BJ (cell line): ENCODE measurements at regions not wholly inside any gene's neighbourhood (a gene's known extent, or its start where the extent isn't known, plus 50 kb on each side); places are given as distances from the start of the nearest gene placed in this dataset.

Source experiments
- CTCF ChIA-PET: fragments of 350-600 bp; formaldehyde crosslinking; extraction: SDS; loops from one replicate; lab custom pipeline; 2021; ENCODE audit warnings: antibody characterized with exemption, inconsistent platforms; lab: Yijun Ruan, JAX
- POLR2A ChIA-PET: fragments of 300-600 bp; sonication (Branson Sonifier 250); formaldehyde crosslinking; extraction: SDS; loops from one replicate; lab custom pipeline; 2021; ENCODE audit warnings: antibody characterized with exemption; lab: Charles Lee
- DNase-seq: peaks from one replicate; pipeline ENCODE4 v3.0.0-alpha.2; 2011; ENCODE audit warnings: low read depth
- H3K27me3 ChIP-seq: 2 replicates; pipeline ENCODE4 v1.6.0; 2011; ENCODE audit warnings: low read length; ENCODE audit not compliant: control insufficient read depth, insufficient read depth
- H3K36me3 ChIP-seq: 2 replicates; pipeline ENCODE4 v1.5.1; 2011; ENCODE audit warnings: low read length; ENCODE audit not compliant: control insufficient read depth, insufficient read depth
- H3K4me3 ChIP-seq: 2 replicates; pipeline ENCODE4 v1.5.1; 2011; ENCODE audit warnings: low read depth, mild to moderate bottlenecking, control low read depth, low read length
- TF ChIP-seq, protein P1 (sequence below): IDR thresholded peaks from 2 replicates; pipeline ENCODE4 v1.5.1; 2011; ENCODE audit warnings: low read depth, mild to moderate bottlenecking, control low read depth, inconsistent platforms, low read length, moderate library complexity; ENCODE audit not compliant: insufficient read depth

DNA sequence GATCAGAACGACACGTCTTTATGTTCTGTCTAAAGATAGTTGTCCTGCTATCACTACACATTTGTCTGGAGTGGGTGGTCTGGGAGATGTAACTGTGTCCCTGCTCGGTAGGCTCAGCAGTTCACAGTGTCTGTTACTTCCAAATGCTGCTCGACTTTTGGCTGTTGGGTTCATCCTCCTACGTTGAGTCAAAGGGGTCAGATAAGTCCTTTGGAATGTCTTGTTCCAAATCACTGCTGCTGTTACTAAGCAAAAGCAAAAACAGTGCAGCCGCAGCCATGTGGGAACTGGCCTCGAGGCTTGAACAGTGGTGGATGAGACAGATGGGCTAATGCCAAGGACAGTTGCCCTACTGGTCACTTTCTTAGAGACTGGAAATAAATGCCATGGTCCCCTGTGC is 272.2 kb upstream of the MAP3K7 start:
- DNase-seq, result no peak
- TF ChIP-seq, protein P1, sequence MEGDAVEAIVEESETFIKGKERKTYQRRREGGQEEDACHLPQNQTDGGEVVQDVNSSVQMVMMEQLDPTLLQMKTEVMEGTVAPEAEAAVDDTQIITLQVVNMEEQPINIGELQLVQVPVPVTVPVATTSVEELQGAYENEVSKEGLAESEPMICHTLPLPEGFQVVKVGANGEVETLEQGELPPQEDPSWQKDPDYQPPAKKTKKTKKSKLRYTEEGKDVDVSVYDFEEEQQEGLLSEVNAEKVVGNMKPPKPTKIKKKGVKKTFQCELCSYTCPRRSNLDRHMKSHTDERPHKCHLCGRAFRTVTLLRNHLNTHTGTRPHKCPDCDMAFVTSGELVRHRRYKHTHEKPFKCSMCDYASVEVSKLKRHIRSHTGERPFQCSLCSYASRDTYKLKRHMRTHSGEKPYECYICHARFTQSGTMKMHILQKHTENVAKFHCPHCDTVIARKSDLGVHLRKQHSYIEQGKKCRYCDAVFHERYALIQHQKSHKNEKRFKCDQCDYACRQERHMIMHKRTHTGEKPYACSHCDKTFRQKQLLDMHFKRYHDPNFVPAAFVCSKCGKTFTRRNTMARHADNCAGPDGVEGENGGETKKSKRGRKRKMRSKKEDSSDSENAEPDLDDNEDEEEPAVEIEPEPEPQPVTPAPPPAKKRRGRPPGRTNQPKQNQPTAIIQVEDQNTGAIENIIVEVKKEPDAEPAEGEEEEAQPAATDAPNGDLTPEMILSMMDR, result no peak
- Histone ChIP-seq H3K4me3 (no peak overlapping the region), H3K27me3 (no peaks in the 10 kb centered on the region), H3K36me3 (no peaks in the 10 kb centered on the region)
- ChIA-PET CTCF (no interaction called here), POLR2A (no interaction called here)

DNA sequence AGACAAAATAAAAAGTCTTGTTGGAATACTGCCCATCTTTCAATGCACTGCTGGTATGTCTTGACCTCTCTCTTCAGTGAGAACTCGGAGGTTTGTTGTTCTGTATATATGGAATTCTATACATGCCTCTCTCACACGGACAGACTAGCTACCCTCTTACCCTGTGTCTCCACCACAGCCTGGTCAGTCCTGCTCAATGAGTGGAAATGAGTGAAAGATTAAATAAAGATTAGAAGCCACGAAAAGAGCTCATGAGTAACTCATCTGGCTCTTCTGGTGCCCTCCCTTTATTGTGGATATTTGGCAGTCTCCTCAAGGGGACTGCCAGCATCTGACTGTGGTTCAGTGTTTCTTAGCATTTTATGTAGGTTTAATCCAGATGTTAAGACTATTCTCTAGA is 262.8 kb upstream of the MAP3K7 start:
- TF ChIP-seq, protein P1, result no peak
- H3K36me3 ChIP-seq, result no peaks in the 10 kb centered on the region
- POLR2A ChIA-PET, result no interaction called here
- DNase-seq, result no peak
- H3K27me3 ChIP-seq, result no peaks in the 10 kb centered on the region
- CTCF ChIA-PET, result interaction anchor here (0.6 kb wide), 1 partner anchor 1586 kb away, joined by 3 read pairs; no protein-coding TSS in a partner anchor
- H3K4me3 ChIP-seq, result no peak overlapping the region

DNA sequence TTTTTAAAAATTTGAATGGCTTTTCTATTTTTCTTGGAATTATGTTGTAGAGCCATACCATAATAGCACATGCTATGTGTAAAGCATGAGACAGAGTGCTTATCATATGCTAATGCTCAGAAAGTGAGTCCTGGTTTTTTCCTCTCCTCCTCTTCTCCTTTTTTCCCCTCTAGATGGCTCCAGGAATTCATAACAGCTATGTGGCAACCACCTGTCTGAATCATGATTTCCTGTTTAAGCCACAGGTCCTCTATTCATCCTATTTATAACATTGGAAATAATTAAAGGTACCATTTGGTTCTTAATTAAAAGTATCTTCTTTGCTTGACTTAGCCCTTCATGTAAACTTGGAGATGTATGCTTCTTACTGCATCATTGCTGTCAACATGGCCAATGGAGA is 260.0 kb upstream of the MAP3K7 start:
- Histone ChIP-seq H3K27me3 (no peaks in the 10 kb centered on the region), H3K36me3 (no peaks in the 10 kb centered on the region), H3K4me3 (no peak overlapping the region)
- no peak for DNase-seq
- POLR2A ChIA-PET, result no interaction called here
- TF ChIP-seq, protein P1, result no peak
- CTCF ChIA-PET, result no interaction called here

DNA sequence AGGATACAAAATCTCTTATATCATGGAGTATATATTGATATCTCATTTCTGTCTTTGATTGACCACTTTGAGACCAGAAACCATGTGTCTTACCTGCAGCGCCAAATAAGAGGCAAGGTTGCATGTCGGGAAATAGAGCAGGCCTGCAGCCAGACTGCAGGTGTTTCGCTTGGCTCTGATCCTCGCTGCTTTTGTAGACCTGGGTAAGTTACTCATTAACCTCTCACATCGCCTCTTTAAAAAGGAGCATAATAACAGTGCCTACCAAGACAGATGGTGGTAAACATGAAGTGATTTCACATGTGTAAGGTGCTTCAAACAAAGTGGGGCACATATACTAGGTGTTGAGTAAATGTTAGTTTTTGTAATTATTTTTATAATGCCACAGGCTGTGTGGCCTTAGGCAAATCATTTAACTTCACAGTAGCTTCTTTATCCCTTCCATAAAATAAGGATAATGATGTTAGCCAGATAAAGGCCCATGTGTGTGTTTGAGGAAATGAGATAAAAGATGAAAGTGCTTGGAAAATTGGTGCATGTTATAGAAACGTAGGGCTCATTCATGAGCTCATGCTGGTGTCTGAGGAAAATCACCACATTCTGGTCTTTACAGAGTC is 248.8 kb upstream of the MAP3K7 start:
- ChIA-PET CTCF (no interaction called here), POLR2A (no interaction called here)
- Histone ChIP-seq H3K4me3 (no peak overlapping the region), H3K27me3 (no peaks in the 10 kb centered on the region), H3K36me3 (no peaks in the 10 kb centered on the region)
- no peak for DNase-seq
- TF ChIP-seq, protein P1, result no peak

DNA sequence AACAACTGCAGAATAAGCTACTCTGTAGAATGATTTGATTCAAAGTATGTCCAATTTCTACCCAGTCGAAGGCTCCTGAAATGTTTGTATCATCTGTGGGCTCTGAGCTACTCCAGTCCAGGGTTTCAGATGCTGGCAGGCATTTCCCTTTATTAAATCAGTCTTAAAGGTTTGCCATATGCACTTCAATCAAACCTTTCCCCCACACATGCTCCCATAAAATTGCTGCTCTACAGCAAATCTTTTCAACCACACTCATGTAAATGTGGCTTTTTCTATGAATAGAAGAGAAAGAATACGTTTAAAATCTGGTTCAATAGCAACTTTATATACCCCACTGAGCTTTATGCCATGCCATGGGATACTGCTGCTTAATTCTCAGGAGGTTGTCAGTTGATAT is 242.4 kb upstream of the MAP3K7 start:
- TF ChIP-seq, protein P1, result no peak

More for the DNA sequence above, 242.4 kb upstream of the MAP3K7 start:
- CTCF ChIA-PET, result interaction anchor here (1.2 to 2.1 kb wide), 2 partner anchors 9 to 12 kb away, joined by 3 to 5 read pairs; no protein-coding TSS in a partner anchor
- no peaks in the 10 kb centered on the region for H3K36me3 ChIP-seq
- no peak overlapping the region for H3K4me3 ChIP-seq
- POLR2A ChIA-PET, result no interaction called here
- no peaks in the 10 kb centered on the region for H3K27me3 ChIP-seq
- DNase-seq, result no peak
